ENCODE measurements at regions not wholly inside any gene's neighbourhood (a gene's known extent, or its start where the extent isn't known, plus 50 kb on each side); places are given as distances from the start of the nearest gene placed in this dataset.

DNA sequence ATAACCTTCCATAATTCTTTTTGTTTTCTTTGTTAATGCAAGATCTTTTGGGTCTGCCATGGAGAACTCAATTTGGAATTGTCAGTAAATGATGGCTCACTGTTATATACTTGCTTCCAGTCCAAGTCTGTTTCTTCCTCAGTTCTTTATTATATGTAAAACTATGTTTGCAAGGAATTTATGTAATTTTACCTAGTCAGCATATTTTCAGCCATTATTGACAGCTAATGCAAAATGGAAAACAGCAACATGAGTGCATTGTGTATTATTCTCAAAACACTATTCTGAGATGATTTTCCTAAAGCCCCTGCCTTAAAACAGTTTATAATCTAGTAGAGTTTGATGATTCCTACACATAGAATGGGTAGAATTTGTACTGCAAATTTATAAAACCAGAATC, 167.5 kb downstream of the TANC2 start:
- TF ChIP-seq, protein P1, sequence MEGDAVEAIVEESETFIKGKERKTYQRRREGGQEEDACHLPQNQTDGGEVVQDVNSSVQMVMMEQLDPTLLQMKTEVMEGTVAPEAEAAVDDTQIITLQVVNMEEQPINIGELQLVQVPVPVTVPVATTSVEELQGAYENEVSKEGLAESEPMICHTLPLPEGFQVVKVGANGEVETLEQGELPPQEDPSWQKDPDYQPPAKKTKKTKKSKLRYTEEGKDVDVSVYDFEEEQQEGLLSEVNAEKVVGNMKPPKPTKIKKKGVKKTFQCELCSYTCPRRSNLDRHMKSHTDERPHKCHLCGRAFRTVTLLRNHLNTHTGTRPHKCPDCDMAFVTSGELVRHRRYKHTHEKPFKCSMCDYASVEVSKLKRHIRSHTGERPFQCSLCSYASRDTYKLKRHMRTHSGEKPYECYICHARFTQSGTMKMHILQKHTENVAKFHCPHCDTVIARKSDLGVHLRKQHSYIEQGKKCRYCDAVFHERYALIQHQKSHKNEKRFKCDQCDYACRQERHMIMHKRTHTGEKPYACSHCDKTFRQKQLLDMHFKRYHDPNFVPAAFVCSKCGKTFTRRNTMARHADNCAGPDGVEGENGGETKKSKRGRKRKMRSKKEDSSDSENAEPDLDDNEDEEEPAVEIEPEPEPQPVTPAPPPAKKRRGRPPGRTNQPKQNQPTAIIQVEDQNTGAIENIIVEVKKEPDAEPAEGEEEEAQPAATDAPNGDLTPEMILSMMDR (conservative IDR thresholded peaks at IDR 0.05; ENCODE audit: low read depth in 2 of 2), result no peak
- no peak for TF ChIP-seq EZH2 (IDR thresholded peaks at IDR 0.05; ENCODE audit: low read depth, unreplicated experiment)
- TF ChIP-seq POLR2AphosphoS5 (IDR thresholded peaks at IDR 0.05; ENCODE audit: low read depth), result no peak
- TF ChIP-seq EZH2phosphoT487 (IDR thresholded peaks at IDR 0.05; ENCODE audit: unreplicated experiment), result no peak
- TF ChIP-seq CREB1 (CRISPR knock-in tag; IDR thresholded peaks at IDR 0.05; ENCODE audit: low read depth), result no peak
- TF ChIP-seq, protein P2, sequence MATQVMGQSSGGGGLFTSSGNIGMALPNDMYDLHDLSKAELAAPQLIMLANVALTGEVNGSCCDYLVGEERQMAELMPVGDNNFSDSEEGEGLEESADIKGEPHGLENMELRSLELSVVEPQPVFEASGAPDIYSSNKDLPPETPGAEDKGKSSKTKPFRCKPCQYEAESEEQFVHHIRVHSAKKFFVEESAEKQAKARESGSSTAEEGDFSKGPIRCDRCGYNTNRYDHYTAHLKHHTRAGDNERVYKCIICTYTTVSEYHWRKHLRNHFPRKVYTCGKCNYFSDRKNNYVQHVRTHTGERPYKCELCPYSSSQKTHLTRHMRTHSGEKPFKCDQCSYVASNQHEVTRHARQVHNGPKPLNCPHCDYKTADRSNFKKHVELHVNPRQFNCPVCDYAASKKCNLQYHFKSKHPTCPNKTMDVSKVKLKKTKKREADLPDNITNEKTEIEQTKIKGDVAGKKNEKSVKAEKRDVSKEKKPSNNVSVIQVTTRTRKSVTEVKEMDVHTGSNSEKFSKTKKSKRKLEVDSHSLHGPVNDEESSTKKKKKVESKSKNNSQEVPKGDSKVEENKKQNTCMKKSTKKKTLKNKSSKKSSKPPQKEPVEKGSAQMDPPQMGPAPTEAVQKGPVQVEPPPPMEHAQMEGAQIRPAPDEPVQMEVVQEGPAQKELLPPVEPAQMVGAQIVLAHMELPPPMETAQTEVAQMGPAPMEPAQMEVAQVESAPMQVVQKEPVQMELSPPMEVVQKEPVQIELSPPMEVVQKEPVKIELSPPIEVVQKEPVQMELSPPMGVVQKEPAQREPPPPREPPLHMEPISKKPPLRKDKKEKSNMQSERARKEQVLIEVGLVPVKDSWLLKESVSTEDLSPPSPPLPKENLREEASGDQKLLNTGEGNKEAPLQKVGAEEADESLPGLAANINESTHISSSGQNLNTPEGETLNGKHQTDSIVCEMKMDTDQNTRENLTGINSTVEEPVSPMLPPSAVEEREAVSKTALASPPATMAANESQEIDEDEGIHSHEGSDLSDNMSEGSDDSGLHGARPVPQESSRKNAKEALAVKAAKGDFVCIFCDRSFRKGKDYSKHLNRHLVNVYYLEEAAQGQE (IDR thresholded peaks at IDR 0.05; ENCODE audit: unreplicated experiment), result no peak
- no peak for TF ChIP-seq JUNB (IDR thresholded peaks at IDR 0.05; ENCODE audit: unreplicated experiment)
- TF ChIP-seq, protein P3, sequence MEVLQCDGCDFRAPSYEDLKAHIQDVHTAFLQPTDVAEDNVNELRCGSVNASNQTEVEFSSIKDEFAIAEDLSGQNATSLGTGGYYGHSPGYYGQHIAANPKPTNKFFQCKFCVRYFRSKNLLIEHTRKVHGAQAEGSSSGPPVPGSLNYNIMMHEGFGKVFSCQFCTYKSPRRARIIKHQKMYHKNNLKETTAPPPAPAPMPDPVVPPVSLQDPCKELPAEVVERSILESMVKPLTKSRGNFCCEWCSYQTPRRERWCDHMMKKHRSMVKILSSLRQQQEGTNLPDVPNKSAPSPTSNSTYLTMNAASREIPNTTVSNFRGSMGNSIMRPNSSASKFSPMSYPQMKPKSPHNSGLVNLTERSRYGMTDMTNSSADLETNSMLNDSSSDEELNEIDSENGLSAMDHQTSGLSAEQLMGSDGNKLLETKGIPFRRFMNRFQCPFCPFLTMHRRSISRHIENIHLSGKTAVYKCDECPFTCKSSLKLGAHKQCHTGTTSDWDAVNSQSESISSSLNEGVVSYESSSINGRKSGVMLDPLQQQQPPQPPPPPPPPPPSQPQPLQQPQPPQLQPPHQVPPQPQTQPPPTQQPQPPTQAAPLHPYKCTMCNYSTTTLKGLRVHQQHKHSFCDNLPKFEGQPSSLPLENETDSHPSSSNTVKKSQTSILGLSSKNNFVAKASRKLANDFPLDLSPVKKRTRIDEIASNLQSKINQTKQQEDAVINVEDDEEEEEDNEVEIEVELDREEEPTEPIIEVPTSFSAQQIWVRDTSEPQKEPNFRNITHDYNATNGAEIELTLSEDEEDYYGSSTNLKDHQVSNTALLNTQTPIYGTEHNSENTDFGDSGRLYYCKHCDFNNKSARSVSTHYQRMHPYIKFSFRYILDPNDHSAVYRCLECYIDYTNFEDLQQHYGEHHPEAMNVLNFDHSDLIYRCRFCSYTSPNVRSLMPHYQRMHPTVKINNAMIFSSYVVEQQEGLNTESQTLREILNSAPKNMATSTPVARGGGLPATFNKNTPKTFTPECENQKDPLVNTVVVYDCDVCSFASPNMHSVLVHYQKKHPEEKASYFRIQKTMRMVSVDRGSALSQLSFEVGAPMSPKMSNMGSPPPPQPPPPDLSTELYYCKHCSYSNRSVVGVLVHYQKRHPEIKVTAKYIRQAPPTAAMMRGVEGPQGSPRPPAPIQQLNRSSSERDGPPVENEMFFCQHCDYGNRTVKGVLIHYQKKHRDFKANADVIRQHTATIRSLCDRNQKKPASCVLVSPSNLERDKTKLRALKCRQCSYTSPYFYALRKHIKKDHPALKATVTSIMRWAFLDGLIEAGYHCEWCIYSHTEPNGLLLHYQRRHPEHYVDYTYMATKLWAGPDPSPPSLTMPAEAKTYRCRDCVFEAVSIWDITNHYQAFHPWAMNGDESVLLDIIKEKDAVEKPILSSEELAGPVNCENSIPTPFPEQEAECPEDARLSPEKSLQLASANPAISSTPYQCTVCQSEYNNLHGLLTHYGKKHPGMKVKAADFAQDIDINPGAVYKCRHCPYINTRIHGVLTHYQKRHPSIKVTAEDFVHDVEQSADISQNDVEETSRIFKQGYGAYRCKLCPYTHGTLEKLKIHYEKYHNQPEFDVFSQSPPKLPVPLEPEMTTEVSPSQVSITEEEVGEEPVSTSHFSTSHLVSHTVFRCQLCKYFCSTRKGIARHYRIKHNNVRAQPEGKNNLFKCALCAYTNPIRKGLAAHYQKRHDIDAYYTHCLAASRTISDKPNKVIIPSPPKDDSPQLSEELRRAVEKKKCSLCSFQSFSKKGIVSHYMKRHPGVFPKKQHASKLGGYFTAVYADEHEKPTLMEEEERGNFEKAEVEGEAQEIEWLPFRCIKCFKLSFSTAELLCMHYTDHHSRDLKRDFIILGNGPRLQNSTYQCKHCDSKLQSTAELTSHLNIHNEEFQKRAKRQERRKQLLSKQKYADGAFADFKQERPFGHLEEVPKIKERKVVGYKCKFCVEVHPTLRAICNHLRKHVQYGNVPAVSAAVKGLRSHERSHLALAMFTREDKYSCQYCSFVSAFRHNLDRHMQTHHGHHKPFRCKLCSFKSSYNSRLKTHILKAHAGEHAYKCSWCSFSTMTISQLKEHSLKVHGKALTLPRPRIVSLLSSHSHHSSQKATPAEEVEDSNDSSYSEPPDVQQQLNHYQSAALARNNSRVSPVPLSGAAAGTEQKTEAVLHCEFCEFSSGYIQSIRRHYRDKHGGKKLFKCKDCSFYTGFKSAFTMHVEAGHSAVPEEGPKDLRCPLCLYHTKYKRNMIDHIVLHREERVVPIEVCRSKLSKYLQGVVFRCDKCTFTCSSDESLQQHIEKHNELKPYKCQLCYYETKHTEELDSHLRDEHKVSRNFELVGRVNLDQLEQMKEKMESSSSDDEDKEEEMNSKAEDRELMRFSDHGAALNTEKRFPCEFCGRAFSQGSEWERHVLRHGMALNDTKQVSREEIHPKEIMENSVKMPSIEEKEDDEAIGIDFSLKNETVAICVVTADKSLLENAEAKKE (CRISPR knock-in tag; IDR thresholded peaks at IDR 0.05), result no peak
- TF ChIP-seq ZNF114 (CRISPR knock-in tag; IDR thresholded peaks at IDR 0.05), result no peak
- TF ChIP-seq NANOG (IDR thresholded peaks at IDR 0.05; ENCODE audit: borderline replicate concordance), result no peak
- no peak for TF ChIP-seq STAT1 (IDR thresholded peaks at IDR 0.05; ENCODE audit: unreplicated experiment)
- TF ChIP-seq, protein P4, sequence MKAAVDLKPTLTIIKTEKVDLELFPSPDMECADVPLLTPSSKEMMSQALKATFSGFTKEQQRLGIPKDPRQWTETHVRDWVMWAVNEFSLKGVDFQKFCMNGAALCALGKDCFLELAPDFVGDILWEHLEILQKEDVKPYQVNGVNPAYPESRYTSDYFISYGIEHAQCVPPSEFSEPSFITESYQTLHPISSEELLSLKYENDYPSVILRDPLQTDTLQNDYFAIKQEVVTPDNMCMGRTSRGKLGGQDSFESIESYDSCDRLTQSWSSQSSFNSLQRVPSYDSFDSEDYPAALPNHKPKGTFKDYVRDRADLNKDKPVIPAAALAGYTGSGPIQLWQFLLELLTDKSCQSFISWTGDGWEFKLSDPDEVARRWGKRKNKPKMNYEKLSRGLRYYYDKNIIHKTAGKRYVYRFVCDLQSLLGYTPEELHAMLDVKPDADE (IDR thresholded peaks at IDR 0.05), result no peak
